Psoas muscle (tissue), 7 donors: ENCODE measurements at regions not wholly inside any gene's neighbourhood (a gene's known extent, or its start where the extent isn't known, plus 50 kb on each side); places are given as distances from the start of the nearest gene placed in this dataset.

ENCODE experiments used
- ATAC-seq, 4 donors: fragments of 200-7000 bp; cut with Tn5 transposase; one replicate each; pipeline ENCODE4 v1.9.1; 2020; ENCODE audit warnings: moderate library complexity in 3 of 4, mild to moderate bottlenecking in 2 of 4
- DNase-seq, 2 donors: peaks; one replicate each; pipeline ENCODE4 v3.0.0-alpha.2; 2020
- H3K27ac ChIP-seq: fragments of 200-600 bp; one replicate; pipeline ENCODE4 v1.8.0; 2022
- H3K27me3 ChIP-seq, 3 donors: fragments of 200-600 bp in 1 of 3; one replicate each; pipeline versions ENCODE4 v1.6.1 to v1.8.0; 2013 to 2022; ENCODE audit warnings: low read length in 2 of 3, mild to moderate bottlenecking in 2 of 3, moderate library complexity in 1 of 3; ENCODE audit not compliant: insufficient read depth in 3 of 3
- H3K36me3 ChIP-seq, 2 donors: fragments of 200-600 bp in 1 of 2; one replicate each; pipeline versions ENCODE4 v1.6.1 to v1.8.0; 2013 to 2022; ENCODE audit warnings: low read depth in 1 of 2, mild to moderate bottlenecking in 1 of 2, moderate library complexity in 1 of 2; ENCODE audit not compliant: insufficient read depth in 1 of 2
- H3K4me1 ChIP-seq: fragments of 200-600 bp; one replicate; pipeline ENCODE4 v1.8.0; 2022
- H3K4me3 ChIP-seq: fragments of 200-600 bp; one replicate; pipeline ENCODE4 v1.8.0; 2022; ENCODE audit warnings: mild to moderate bottlenecking
- H3K9me3 ChIP-seq: fragments of 200-600 bp; one replicate; pipeline ENCODE4 v1.8.0; 2022
- WGBS, 3 donors: extraction: QIAGEN DNeasy Blood & Tissue Kit; methylation state at CpG; one replicate each; pipeline versions ENCODE4 v1.1.6 to v1.1.7; 2013; 5-methylcytosine and 5-hydroxymethylcytosine counted together
- intact Hi-C, 2 donors: fragments of 100-400 bp; cut with DNase I; formaldehyde crosslinking; loops; one replicate each; pipeline versions ENCODE4 v1.11.0 to v1.14.2; 2022
- TF ChIP-seq, protein P1 (sequence below): fragments of 200-600 bp; IDR thresholded peaks from one replicate; pipeline ENCODE4 v1.8.0; 2022; ENCODE audit warnings: antibody characterized with exemption
- donor health status: healthy with polysubstance abuse.
- donor health status: DM: no; HTN: no; CAD: no; lungs with moderate emphysema.
- donor health status: Bipolar disorder and iron deficiency.
- donor health status: healthy.
- donor health status: DM: yes; HTN: yes; CAD: no.
- donor health status: DM: no; HTN: no; CAD: no.
- donor health status: DM: yes; HTN: yes; CAD: no.

GRCh38 chr14:42555365-42555764 lies 948.7 kb downstream of the LRFN5 start:
- intact Hi-C loops: no loop called here
- no peaks in the 10 kb centered on the region for H3K27me3 ChIP-seq
- H3K9me3 ChIP-seq: no peaks in the 10 kb centered on the region
- H3K36me3 ChIP-seq: no peaks in the 10 kb centered on the region
- 38 to 52% (median 41%) methylated on average over 2 of the region's 2 CpGs for WGBS, 3 donors
- ATAC-seq: no peak
- no peak overlapping the region for H3K4me3 ChIP-seq
- H3K27ac ChIP-seq: no peak overlapping the region
- H3K4me1 ChIP-seq: no peaks in the 10 kb centered on the region
- DNase-seq: no peak
- TF ChIP-seq, protein P1, sequence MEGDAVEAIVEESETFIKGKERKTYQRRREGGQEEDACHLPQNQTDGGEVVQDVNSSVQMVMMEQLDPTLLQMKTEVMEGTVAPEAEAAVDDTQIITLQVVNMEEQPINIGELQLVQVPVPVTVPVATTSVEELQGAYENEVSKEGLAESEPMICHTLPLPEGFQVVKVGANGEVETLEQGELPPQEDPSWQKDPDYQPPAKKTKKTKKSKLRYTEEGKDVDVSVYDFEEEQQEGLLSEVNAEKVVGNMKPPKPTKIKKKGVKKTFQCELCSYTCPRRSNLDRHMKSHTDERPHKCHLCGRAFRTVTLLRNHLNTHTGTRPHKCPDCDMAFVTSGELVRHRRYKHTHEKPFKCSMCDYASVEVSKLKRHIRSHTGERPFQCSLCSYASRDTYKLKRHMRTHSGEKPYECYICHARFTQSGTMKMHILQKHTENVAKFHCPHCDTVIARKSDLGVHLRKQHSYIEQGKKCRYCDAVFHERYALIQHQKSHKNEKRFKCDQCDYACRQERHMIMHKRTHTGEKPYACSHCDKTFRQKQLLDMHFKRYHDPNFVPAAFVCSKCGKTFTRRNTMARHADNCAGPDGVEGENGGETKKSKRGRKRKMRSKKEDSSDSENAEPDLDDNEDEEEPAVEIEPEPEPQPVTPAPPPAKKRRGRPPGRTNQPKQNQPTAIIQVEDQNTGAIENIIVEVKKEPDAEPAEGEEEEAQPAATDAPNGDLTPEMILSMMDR: no peak

DNA sequence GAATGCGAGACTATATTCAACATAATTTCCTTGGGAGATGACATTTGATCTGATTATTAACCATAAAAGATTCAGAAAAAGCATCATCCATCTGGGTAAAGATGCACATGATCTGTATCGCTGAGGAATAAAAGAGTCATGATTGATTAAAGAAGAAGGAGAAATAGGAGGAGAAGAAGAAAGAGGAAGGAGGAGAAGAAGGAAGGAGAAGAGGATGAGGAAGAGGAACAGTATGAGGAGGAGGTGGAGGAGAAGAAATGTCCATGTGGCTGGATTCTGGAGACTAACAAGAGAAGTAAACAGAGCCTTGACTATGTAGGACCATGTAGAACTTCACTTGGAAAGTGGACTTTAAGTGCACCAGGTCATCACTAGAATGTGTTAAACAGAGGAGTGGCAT lies 947.4 kb downstream of the LRFN5 start:
- WGBS, 3 donors: 88 to 93% (median 91%) methylated on average over 2 of the region's 2 CpGs
- Histone ChIP-seq H3K27ac (no peak overlapping the region), H3K4me3 (no peak overlapping the region), H3K9me3 (no peaks in the 10 kb centered on the region), H3K27me3 (no peaks in the 10 kb centered on the region), H3K4me1 (no peaks in the 10 kb centered on the region), H3K36me3 (no peaks in the 10 kb centered on the region)
- DNase-seq (no peak), ATAC-seq (no peak)
- TF ChIP-seq, protein P1: no peak
- intact Hi-C loops: no loop called here

DNA sequence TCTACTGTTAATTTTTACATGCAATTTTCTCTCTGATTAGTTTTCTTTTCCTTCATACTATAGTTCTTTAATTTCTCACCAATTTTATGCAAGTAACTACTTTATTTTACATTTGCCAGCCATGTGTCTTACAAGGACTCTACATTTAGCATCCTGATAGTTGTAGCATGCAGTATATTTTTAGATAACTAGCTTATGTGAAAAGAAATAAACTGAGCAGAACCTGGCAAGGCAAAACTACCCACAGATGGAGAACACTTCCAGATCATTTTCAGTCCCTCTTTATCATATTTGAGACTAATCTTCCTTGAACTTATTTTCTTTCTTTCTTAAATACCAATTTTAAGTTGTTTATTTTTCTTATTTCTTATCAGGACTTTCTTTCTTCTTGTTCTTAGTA lies 943.6 kb downstream of the LRFN5 start:
- intact Hi-C loops: no loop called here
- no peak for ATAC-seq

DNA sequence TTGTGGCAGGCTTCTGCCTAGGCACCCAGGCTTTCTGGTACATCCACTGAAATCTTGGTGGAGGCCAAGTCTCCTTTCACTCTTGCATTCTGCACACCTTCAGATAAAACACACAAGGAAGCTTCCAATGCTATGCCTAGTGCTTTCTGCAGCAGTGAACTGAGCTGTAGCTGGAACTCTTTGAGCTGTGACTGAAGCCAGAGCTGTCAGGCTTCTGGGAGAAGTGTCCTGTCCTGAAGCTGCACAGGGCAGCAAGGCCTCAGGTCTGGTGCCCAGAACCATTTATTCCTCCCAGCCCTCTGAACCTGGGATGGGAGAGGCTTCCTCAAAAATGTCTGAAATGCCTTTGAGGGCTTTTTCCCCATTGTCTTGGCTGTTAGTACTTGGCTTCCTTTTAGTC lies 941.7 kb downstream of the LRFN5 start:
- Histone ChIP-seq H3K4me3 (no peak overlapping the region), H3K27ac (no peak overlapping the region), H3K9me3 (no peaks in the 10 kb centered on the region), H3K4me1 (no peaks in the 10 kb centered on the region), H3K27me3 (no peaks in the 10 kb centered on the region), H3K36me3 (no peaks in the 10 kb centered on the region)
- ATAC-seq (no peak), DNase-seq (no peak)
- TF ChIP-seq, protein P1: no peak
- intact Hi-C loops: no loop called here

More for the DNA sequence above, 943.6 kb downstream of the LRFN5 start:
- no peak overlapping the region for H3K4me3 ChIP-seq
- H3K27me3 ChIP-seq: no peaks in the 10 kb centered on the region
- no peak for DNase-seq
- no peak overlapping the region for H3K27ac ChIP-seq
- H3K36me3 ChIP-seq: no peaks in the 10 kb centered on the region
- no peaks in the 10 kb centered on the region for H3K9me3 ChIP-seq
- TF ChIP-seq, protein P1: no peak
- no peaks in the 10 kb centered on the region for H3K4me1 ChIP-seq

DNA sequence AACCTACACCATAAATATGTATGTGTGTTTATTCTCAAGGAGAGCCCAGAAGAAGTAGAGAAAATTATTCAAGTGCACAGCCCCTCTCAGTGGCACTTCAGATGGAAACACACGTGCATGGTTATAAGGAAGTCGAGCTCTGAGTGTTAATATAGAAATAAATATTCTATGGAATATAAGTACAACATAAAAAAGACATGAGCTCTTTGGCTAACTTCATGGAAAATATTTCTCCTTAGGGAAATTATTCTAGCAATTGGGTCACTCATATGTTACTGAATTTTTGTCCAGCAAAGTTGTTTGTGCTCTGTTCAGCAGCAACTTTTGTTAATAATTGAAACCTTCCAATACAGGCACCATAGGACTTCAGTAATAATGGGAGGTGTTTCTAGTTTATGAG lies 939.0 kb downstream of the LRFN5 start:
- no peak for ATAC-seq
- intact Hi-C loops: no loop called here
- Histone ChIP-seq H3K27me3 (no peaks in the 10 kb centered on the region), H3K27ac (no peak overlapping the region), H3K9me3 (no peaks in the 10 kb centered on the region), H3K4me3 (no peak overlapping the region), H3K4me1 (no peaks in the 10 kb centered on the region), H3K36me3 (no peaks in the 10 kb centered on the region)
- no peak for DNase-seq
- WGBS, 3 donors: 46 to 67% (median 57%) methylated on average over 2 of the region's 2 CpGs
- TF ChIP-seq, protein P1: no peak
